ENCODE measurements at regions not wholly inside any gene's neighbourhood (a gene's known extent, or its start where the extent isn't known, plus 50 kb on each side); places are given as distances from the start of the nearest gene placed in this dataset.

- DNase-seq = peak; percentile 76 to 89
These were observed 319.9 kb upstream of the HS6ST1 start for GRCh38 chr2:128638341-128639119.

- DNase-seq = no peak
These were observed 320.4 kb upstream of the HS6ST1 start for GRCh38 chr2:128639120-128639477.

- DNase-seq = no peak
These were observed 321.0 kb upstream of the HS6ST1 start for GRCh38 chr2:128639693-128640092.

- DNase-seq = no peak
These were observed 321.6 kb upstream of the HS6ST1 start for GRCh38 chr2:128640166-128640844.

GRCh38 chr2:128640845-128641360 is 322.2 kb upstream of the HS6ST1 start:
- no peak for DNase-seq

- DNase-seq = no peak
These were observed 322.9 kb upstream of the HS6ST1 start for GRCh38 chr2:128641421-128642080.

GRCh38 chr2:128642316-128642715 is 323.6 kb upstream of the HS6ST1 start:
- DNase-seq = no peak

- DNase-seq = peak; percentile 53 to 67
These were observed 324.2 kb upstream of the HS6ST1 start for GRCh38 chr2:128642821-128643220.

- DNase-seq = no peak
These were observed 324.8 kb upstream of the HS6ST1 start for GRCh38 chr2:128643221-128644065.

GRCh38 chr2:128644156-128644555 is 325.5 kb upstream of the HS6ST1 start:
- DNase-seq = no peak

- no peak for DNase-seq
These were observed 326.1 kb upstream of the HS6ST1 start for GRCh38 chr2:128644718-128645256.

GRCh38 chr2:128645631-128646030 is 327.0 kb upstream of the HS6ST1 start:
- DNase-seq = no peak

- no peak for DNase-seq
These were observed 327.4 kb upstream of the HS6ST1 start for GRCh38 chr2:128646091-128646490.

GRCh38 chr2:128646691-128647090 is 328.0 kb upstream of the HS6ST1 start:
- DNase-seq = no peak

GRCh38 chr2:128651000-128651399 is 332.3 kb upstream of the HS6ST1 start:
- no peak for DNase-seq

GRCh38 chr2:128654408-128654807 is 335.7 kb upstream of the HS6ST1 start:
- DNase-seq = peak; percentile 89 to 91

GRCh38 chr2:128660836-128661235 is 342.2 kb upstream of the HS6ST1 start:
- no peak for DNase-seq

GRCh38 chr2:128661311-128661710 is 342.6 kb upstream of the HS6ST1 start:
- DNase-seq = no peak

GRCh38 chr2:128662051-128662471 is 343.4 kb upstream of the HS6ST1 start:
- no peak for DNase-seq

GRCh38 chr2:128663371-128664050 is 344.8 kb upstream of the HS6ST1 start:
- no peak for DNase-seq

GRCh38 chr2:128664499-128664971 is 345.9 kb upstream of the HS6ST1 start:
- DNase-seq = peak in 1 of 2 donors; percentile 21
